GM12801 (cell line): ENCODE measurements at regions not wholly inside any gene's neighbourhood (a gene's known extent, or its start where the extent isn't known, plus 50 kb on each side); places are given as distances from the start of the nearest gene placed in this dataset.

Source experiments
- CTCF ChIP-seq: IDR thresholded peaks from one replicate; pipeline ENCODE4 v1.5.1; 2011; ENCODE audit warnings: control low read depth; ENCODE audit not compliant: insufficient read length; ENCODE audit errors: extremely low read depth

GRCh38 chr1:208848854-208849253 lies 604.7 kb upstream of the PLXNA2 start:
- no peak for TF ChIP-seq CTCF

GRCh38 chr1:208850442-208850841 lies 606.3 kb upstream of the PLXNA2 start:
- TF ChIP-seq CTCF, result no peak

- no peak for TF ChIP-seq CTCF
Measured at GRCh38 chr1:208851366-208851765, 607.2 kb upstream of the PLXNA2 start.

- no peak for TF ChIP-seq CTCF
Measured at GRCh38 chr1:208852911-208853310, 608.7 kb upstream of the PLXNA2 start.

GRCh38 chr1:208855403-208855802 lies 611.2 kb upstream of the PLXNA2 start:
- no peak for TF ChIP-seq CTCF

GRCh38 chr1:208857465-208857864 lies 613.3 kb upstream of the PLXNA2 start:
- TF ChIP-seq CTCF, result no peak

- TF ChIP-seq CTCF, result no peak
Measured at GRCh38 chr1:208858738-208859137, 614.6 kb upstream of the PLXNA2 start.
